Jurkat, Clone E6-1 (cell line): ENCODE measurements at regions not wholly inside any gene's neighbourhood (a gene's known extent, or its start where the extent isn't known, plus 50 kb on each side); places are given as distances from the start of the nearest gene placed in this dataset.

ENCODE experiments used
- DNase-seq: peaks from one replicate; pipeline ENCODE4 v3.0.0-alpha.2; 2011; ENCODE audit warnings: low read depth, low spot score
- H3K4me3 ChIP-seq: 2 replicates; pipeline ENCODE4 v1.5.1; 2011; ENCODE audit warnings: mild to moderate bottlenecking, low read length, control low read depth, moderate library complexity

- no peak overlapping the region for H3K4me3 ChIP-seq
- no peak for DNase-seq
Observed at GRCh38 chr5:135250671-135251070, 148.4 kb downstream of the MACROH2A1 start.

DNA sequence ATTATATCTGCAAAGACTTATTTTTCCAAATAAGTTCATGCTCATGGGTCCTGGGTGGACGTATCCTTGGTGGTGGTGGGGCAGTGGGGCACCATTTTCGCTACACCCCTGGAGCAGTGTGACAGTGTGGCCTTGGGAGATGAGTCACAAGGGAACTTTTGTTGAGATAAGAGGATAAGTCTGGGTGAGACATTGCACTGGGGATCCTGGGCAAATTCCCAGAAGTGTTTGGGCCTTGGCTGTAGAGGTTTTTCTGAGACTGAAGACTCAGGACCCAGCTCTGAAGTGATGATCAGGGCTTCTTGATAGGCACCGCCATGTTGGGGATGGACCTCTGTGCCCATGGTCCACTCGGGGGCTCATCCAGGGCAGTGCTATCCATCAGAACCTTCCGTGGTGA is 149.4 kb downstream of the MACROH2A1 start:
- H3K4me3 ChIP-seq: no peak overlapping the region
- no peak for DNase-seq

- DNase-seq: peak; percentile 38
- H3K4me3 ChIP-seq: no peak overlapping the region
Observed at GRCh38 chr5:135248801-135249231, 150.2 kb downstream of the MACROH2A1 start.

DNA sequence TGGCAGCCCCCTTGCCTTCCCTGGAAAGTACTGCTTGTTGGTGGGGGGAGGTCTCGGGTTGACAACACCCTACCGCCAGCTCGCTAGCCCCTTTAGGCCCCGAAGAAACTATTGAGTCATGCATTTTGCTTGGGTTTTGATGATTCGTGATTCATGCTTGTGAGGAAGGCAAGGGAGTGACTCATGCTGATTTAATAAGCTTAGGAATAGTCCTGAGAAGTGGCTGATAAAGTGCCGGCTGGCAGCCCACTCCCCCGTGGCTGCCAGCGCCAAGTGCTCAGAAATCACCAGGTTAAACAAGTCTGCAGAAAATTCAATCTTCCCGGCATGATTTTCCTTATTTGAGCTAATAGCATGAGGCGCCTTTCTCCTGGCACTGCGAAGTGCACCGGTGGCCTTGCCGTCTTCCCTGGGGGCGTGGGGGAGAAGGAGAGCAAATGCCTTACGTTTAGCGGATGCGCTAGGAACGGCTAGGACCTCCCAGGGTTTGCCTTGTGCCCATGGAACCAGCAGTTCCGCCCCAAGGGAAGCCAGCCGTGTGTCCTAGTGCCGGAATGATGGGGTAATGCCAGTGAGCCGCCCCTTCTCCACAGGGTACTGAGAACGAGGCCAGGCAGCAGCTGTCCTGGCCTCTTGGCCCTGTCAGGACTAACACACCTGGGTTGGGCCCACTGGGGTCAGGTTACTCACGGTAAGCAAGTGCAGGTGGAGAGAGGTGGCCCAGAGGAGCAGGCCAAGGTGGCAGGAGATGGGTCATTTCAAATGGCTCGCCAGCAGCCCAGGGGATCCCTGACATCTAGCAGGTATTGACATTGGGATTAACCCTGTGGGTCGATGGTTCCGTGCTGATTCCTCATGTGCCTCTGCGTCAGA is 151.9 kb downstream of the MACROH2A1 start:
- no peak overlapping the region for H3K4me3 ChIP-seq
- no peak for DNase-seq

- no peak for DNase-seq
- no peak overlapping the region for H3K4me3 ChIP-seq
Observed at GRCh38 chr5:135246605-135246922, 152.5 kb downstream of the MACROH2A1 start.

DNA sequence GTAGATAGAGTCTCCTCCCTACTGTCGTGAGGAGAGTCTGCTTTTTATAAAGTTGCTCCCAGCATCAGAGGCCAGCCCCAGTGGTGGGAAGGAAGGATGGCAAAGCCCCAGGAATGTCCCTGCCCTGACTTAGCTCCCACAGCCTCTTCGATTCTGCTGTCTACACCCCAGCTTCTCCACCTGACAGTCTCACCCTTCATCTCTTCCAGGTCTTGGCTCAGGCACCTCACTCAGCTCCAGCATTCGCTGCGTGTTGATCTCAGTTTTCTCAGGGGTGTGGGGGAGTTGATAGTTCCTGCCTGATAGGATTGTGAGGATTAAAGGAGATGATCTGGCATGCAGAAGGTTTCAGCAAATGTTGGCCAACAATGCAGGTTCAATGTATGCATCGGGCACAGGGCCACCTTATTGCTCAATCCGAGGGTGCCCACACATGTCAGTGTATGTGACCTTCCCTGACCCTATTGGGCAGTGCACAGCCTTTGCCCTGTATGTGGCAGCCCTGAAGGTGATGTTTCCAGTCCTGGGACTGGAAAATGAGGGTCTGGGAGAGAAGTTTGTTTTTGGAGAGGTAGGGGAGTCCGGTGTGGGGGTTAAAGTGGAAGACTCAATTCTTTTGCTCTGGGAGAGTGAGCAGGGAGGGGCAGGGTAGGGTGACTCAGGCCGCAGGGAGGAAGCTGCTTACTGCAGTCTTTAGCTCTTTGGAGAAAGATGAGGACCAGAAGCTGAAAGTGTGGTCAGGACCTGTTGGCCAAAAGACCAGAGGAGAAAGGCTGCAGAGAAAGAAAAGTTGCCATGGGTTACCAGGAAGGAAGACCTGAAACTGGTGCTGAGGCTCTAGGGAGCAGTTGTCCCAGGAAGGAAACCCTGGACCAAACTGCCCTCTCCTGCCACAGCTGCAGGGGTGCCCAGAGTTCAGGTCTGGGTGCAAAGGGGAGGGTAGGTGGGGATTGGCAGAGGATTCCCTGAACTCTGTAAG is 153.2 kb downstream of the MACROH2A1 start:
- DNase-seq: no peak
- H3K4me3 ChIP-seq: no peak overlapping the region

DNA sequence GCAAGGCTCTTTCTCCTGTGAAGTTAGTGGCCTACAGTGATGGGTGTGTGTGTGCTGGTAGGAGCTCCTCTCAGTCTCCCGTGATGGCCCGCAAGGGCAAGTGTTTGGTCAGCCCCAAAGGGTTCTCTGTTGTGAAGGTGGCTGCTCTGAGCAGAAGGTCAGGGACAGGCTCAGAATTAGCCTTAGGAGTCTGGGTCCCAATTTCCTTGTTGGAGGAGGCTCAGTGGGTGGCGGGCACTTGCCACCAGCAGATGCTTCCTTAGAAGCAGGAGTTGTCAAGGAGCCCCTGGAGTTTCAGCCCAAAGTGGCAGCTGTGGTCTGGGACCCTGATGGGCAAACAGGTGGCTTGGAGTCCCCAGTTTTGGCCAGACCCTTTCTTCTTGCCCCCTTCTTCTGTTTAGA is 154.4 kb downstream of the MACROH2A1 start:
- DNase-seq: no peak
- H3K4me3 ChIP-seq: no peak overlapping the region

GRCh38 chr5:135243556-135244285 is 155.3 kb downstream of the MACROH2A1 start:
- no peak overlapping the region for H3K4me3 ChIP-seq
- DNase-seq: no peak

DNA sequence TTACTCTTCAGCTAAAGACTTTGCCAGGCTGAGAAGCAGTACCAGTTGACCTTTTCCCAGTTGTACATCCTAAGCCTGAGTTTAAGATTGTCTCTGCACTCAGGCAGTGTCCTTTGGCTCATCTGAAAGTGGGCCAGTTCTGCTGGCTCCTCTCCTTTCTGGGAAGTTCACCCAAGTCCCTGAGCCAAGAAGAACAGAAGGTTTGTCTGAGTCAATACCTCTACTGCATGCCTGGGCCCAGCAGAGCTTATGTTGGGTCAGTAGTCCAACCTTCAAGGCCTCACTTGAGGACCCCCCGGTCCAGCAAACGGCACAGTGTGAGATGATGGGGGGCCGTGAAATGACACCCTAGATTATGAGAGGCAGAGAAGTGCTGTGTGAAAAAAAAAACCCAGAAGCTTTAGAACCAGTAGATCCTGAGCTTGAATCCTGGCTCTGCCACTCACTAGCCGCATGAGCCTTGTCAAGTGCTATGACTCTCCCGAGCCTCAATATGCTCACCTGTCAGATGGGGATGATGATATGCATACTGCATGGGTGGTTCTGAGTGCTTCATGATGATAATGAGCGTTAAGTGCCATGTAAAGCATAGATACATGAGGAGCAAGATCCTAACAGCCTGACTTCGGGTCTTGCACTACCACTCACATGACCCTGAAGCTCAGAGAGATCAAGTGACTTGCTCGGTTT is 156.0 kb downstream of the MACROH2A1 start:
- H3K4me3 ChIP-seq: no peak overlapping the region
- DNase-seq: no peak

DNA sequence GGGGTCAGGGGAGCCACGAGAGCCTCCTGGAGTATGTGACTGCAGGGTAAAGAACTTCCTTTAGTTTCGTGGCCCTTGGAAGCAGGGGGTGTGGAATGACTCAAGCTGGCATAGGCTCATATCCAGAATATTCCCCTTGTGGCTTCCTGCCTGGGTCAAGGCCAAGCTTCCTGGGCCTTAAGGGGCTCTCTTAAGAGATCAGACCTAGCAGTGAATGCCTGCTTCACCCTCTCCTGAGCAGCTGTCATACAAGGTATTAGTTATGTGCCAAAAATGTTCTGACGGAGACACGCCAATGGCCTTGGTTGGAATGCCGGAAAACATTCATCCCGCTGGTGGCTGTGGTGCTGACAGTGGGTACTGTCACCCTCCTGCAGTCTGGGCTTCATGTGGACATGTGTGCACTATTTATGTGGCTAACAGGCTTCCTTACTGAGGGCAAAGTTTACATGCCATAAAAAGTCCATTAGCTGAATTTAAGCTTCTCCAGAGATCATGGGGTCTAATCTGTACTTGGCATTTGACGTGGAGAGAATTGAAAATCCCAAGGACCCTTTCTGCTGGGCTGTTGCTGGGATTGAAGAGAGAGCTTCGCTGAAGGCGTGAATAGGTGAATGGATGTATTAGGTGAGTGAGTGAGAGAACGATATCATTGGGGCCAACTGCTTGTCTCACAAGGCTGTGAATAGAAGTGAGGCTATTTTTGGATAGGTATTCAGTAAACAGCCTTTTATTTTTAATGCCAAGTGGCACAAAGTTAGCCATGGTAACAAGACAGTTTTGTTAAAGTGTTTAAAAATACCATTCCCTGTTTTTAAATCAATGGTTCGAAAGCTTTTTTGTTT is 156.8 kb downstream of the MACROH2A1 start:
- no peak overlapping the region for H3K4me3 ChIP-seq
- DNase-seq: no peak

DNA sequence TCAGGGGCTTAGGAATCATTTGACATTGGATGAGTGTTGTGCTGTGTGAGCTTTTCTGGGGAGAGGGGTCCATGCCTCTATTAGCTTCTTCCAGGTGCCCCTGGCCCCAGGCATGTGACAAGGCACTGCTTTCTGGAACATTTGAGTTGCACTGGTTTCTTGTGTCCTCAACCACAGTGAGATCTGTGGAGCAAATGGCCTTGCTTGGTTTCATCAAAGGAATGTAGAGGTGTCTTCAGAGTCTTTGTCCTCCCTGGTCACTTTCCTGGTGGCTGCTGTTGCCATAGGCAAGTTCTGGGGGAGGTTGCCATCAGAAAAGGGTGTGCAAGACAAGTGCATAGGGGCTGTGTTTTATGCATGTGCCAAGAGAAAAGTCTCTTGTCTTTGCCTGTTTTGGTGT is 157.5 kb downstream of the MACROH2A1 start:
- no peak for DNase-seq
- H3K4me3 ChIP-seq: no peak overlapping the region

DNA sequence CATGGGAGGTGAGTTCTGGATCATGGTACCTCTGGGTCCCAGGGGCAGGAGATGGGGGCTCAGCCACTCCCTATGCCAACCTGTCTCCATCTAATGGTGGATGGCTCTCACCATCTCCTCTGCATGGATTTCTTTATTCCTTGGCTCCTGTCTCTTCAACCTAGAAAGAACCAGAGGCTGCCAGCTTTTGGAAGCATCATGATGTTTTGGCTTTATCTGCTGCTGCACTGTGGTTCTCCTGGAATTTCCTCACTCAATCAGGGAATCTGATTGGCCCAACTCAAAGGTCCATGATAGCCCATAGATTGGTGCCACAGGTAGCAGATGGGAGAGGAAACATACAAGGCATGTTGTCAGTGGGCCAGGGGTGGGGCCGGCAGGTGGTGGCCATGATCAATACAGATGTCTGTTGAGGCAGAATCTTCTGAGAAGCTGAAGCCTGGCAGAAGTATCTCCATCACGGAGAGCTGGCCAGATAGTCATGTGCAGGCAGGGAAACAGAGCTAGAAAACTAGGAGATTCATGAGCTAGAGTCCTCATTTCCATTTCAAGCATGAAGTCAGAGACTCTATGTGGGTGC is 158.2 kb downstream of the MACROH2A1 start:
- no peak overlapping the region for H3K4me3 ChIP-seq
- DNase-seq: no peak

DNA sequence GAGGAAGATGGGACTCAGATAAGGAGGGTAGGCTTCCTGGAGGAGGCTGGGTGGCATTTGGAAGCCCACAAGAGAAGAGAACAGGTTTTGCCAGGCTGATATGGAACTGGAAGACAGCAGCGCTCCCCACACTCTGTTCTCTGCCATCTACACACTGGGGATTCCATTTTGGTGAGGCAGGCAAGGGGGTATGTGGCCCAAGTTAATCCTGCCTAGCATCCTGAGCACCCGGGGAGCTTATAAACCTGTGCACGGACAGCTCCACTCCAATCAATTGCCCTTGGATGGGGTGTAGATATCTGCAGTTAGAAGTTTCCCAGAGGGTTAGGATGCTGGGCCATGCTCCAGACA is 158.8 kb downstream of the MACROH2A1 start:
- no peak overlapping the region for H3K4me3 ChIP-seq
- DNase-seq: no peak

DNA sequence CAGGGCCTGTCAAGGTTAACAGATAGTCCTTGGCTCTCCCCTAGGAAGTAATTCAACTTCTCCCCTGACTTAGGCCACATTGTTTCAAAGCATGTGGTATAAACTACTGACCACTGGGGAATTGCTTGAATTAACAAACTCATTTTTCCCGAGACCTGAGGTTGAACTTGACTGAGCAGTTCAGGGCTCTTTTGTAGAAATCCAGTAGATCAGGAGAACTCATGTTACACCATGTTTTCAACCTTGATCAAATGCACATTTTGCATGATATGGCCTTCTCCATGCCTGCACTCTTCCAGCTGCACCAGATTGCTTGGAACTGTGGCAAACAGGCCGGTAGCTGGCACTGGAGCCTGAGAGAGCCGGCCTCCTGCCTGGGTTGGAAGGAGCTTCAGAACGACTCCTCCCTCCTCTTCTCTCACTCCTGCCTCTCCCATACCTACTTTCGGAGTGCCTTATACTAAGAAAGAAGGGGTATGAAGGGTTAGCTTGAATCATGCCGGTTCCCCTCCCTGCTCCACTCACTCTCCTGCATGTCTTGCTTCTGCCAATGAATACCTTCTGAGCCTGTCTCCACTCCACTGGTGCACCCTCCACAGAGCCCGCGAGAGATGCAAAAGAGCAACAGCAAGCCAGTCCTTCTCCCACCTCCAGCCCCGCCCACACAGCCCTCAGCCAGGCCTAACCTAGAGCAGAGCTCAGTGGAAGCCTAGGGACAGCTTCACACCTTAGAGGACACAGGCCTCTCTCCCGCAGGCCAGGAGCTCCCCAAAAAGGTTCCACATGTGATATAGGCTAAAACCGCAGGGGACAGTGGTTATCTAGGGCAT is 159.4 kb downstream of the MACROH2A1 start:
- H3K4me3 ChIP-seq: no peak overlapping the region
- no peak for DNase-seq

GRCh38 chr5:135238622-135239452 is 160.2 kb downstream of the MACROH2A1 start:
- no peak overlapping the region for H3K4me3 ChIP-seq
- DNase-seq: no peak

DNA sequence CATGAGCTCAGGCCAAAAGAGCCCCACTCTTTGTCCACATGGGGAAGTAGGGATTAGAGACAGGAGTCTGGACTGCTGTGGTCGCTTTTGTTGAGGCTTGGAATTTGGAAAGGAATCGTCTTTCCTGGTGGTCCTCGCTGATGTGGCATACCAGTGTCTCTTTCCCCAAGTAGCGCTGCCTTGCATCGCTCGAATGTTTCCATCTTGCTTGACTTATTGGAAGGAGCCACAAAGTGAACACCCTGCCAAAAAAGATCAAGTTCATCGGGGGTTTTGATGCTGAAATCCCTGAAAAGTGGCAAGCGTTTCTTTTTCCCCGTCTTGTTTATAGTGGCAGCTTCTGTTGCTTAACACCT is 161.3 kb downstream of the MACROH2A1 start:
- DNase-seq: no peak
- H3K4me3 ChIP-seq: no peak overlapping the region
